ENCODE measurements at regions not wholly inside any gene's neighbourhood (a gene's known extent, or its start where the extent isn't known, plus 50 kb on each side); places are given as distances from the start of the nearest gene placed in this dataset.

DNA sequence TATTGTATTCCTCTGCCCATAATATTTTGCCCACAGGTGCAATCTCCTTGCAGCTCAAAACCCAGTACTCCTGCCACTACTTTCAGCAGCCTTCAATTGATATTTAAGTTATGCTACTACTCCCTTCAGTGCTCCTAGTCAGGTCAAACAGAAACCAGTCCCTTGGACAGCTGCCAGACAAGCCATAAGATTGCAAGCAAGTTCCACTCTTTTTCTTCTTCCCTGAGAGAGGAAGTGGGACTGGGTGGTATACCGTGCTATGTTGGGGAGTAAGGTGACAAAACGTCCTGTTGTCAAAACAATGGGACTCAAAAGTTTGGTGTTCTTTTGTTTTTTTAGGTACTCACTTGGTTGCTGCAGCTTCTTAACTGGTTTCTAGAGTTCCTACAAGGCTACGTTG, 63.1 kb upstream of the FRY start:
- Mint-ChIP-seq H3K36me3 (peaks cover 5% of the 10 kb centered on the region), H3K27me3 (ENCODE audit: low read depth) (no peaks in the 10 kb centered on the region), H3K4me3 (no peak overlapping the region), H3K27ac (no peak overlapping the region), H3K4me1 (peaks cover 16% of the 10 kb centered on the region), H3K9me3 (peaks cover 19% of the 10 kb centered on the region)
- TF ChIP-seq, protein P1, sequence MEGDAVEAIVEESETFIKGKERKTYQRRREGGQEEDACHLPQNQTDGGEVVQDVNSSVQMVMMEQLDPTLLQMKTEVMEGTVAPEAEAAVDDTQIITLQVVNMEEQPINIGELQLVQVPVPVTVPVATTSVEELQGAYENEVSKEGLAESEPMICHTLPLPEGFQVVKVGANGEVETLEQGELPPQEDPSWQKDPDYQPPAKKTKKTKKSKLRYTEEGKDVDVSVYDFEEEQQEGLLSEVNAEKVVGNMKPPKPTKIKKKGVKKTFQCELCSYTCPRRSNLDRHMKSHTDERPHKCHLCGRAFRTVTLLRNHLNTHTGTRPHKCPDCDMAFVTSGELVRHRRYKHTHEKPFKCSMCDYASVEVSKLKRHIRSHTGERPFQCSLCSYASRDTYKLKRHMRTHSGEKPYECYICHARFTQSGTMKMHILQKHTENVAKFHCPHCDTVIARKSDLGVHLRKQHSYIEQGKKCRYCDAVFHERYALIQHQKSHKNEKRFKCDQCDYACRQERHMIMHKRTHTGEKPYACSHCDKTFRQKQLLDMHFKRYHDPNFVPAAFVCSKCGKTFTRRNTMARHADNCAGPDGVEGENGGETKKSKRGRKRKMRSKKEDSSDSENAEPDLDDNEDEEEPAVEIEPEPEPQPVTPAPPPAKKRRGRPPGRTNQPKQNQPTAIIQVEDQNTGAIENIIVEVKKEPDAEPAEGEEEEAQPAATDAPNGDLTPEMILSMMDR (IDR thresholded peaks at IDR 0.05; ENCODE audit: unreplicated experiment): no peak
- no peak for DNase-seq (ENCODE audit: low spot score in 2 of 2, unreplicated experiment in 2 of 2)

DNA sequence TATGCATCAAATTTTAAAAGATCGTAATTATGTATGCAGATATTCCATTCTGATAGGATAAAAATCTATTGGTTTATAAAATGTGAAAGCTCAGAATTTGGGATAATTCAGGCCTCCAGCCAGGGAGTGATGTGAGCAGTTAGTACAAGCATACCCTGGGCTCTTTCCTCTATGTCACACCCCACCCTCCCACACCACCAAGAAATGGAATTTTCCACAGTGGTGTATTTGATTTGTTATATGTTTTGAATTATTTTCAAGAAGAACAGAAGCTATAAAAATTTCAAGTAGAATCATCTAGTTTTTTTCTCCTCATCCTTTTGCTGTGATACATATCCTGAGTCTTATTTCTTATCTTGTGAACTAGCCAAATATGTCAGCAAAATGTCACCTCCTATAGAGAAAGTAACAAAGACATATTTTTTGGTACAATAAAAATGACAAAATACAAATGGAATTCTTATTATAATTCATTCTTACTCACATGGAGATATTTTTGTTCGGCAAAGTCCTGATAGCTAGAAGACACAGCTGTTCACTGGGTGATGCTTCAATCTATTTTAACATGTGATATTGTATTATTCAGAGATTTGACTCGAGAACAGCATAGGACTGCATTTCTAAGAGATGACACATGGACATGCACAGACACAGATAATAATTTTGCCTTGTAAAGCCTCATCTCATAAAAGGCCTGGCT, 61.2 kb upstream of the FRY start:
- H3K27ac Mint-ChIP-seq: no peak overlapping the region
- H3K4me1 Mint-ChIP-seq: peaks cover 15% of the 10 kb centered on the region
- DNase-seq (ENCODE audit: low spot score in 2 of 2, unreplicated experiment in 2 of 2): no peak
- H3K27me3 Mint-ChIP-seq (ENCODE audit: low read depth): no peaks in the 10 kb centered on the region
- peaks cover 19% of the 10 kb centered on the region for H3K9me3 Mint-ChIP-seq
- TF ChIP-seq, protein P1 (IDR thresholded peaks at IDR 0.05; ENCODE audit: unreplicated experiment): no peak
- H3K36me3 Mint-ChIP-seq: peaks cover 5% of the 10 kb centered on the region
- H3K4me3 Mint-ChIP-seq: no peak overlapping the region

DNA sequence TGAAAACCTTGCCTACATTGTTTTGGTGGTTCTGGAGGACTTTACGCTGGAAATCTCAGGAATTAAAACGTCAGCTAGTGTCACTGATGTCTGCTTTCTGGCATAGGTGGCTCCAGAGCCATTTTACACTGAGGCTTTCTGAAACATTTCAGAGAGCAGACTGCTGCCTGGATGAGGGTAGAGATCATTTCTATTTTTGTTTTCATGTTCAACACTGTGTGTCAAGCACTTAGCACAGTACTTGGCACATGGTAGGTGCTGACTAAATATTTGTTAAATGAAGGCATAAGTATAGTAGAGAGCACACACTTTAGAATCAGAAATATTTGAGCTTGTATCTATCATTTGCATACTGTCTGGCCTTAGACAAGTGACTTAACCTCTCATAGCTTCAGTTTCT, 59.1 kb upstream of the FRY start:
- no peak overlapping the region for H3K27ac Mint-ChIP-seq
- TF ChIP-seq, protein P1 (IDR thresholded peaks at IDR 0.05; ENCODE audit: unreplicated experiment): no peak
- peaks cover 1% of the 10 kb centered on the region for H3K36me3 Mint-ChIP-seq
- DNase-seq (ENCODE audit: low spot score in 2 of 2, unreplicated experiment in 2 of 2): no peak
- H3K9me3 Mint-ChIP-seq: peaks cover 7% of the 10 kb centered on the region
- H3K4me1 Mint-ChIP-seq: peaks cover 12% of the 10 kb centered on the region
- no peaks in the 10 kb centered on the region for H3K27me3 Mint-ChIP-seq (ENCODE audit: low read depth)
- no peak overlapping the region for H3K4me3 Mint-ChIP-seq

DNA sequence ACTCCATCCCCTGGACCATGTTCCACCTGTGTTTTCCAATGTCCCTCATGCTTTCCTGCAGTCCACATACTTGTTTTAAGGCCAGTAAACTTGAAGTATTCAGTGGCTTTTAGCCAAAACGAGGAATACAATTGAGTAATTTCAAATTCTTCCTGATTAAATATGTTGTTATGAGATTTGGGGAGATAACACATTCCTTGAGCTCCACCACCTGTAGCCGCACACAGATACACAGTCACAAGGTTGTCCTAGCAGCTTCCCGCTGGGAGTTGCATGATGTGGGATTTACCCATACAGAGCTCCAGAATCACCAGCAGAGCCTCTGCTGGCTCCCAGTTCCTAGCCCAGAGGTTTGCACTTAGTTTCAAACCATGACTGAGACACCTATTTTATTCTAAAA, 53.6 kb upstream of the FRY start:
- H3K27me3 Mint-ChIP-seq (ENCODE audit: low read depth): no peaks in the 10 kb centered on the region
- H3K9me3 Mint-ChIP-seq: no peaks in the 10 kb centered on the region
- H3K4me3 Mint-ChIP-seq: no peak overlapping the region
- no peak for DNase-seq (ENCODE audit: low spot score in 2 of 2, unreplicated experiment in 2 of 2)
- no peaks in the 10 kb centered on the region for H3K36me3 Mint-ChIP-seq
- peaks cover 6% of the 10 kb centered on the region for H3K4me1 Mint-ChIP-seq
- TF ChIP-seq, protein P1 (IDR thresholded peaks at IDR 0.05; ENCODE audit: unreplicated experiment): no peak
- H3K27ac Mint-ChIP-seq: no peak overlapping the region

DNA sequence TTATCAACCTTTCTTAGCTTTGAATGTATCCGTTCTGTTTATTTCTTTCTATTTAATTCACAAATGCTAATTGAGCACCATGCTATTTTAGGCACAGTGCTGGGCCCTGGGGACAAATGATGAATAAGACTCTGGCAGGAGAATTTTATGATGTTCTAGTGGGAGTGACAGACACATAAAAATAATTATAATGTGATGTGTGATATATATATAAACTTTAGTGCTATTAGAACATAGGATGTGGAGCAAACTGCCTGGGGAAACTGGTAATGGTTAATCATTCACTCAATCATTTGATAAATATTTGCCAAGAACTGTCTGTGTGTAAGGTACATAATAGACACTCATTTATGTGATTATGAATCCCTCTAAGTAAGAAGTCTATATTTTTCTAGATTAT, 50.7 kb upstream of the FRY start:
- Mint-ChIP-seq H3K4me1 (peaks cover 6% of the 10 kb centered on the region), H3K27ac (no peak overlapping the region), H3K4me3 (no peak overlapping the region), H3K9me3 (no peaks in the 10 kb centered on the region), H3K36me3 (no peaks in the 10 kb centered on the region), H3K27me3 (ENCODE audit: low read depth) (no peaks in the 10 kb centered on the region)
- TF ChIP-seq, protein P1 (IDR thresholded peaks at IDR 0.05; ENCODE audit: unreplicated experiment): no peak
- DNase-seq (ENCODE audit: low spot score in 2 of 2, unreplicated experiment in 2 of 2): no peak
